ENCODE measurements at regions not wholly inside any gene's neighbourhood (a gene's known extent, or its start where the extent isn't known, plus 50 kb on each side); places are given as distances from the start of the nearest gene placed in this dataset.

- DNase-seq = no peak
Observed at GRCh38 chr1:81379430-81379829, 421.3 kb upstream of the ADGRL2 start.

DNA sequence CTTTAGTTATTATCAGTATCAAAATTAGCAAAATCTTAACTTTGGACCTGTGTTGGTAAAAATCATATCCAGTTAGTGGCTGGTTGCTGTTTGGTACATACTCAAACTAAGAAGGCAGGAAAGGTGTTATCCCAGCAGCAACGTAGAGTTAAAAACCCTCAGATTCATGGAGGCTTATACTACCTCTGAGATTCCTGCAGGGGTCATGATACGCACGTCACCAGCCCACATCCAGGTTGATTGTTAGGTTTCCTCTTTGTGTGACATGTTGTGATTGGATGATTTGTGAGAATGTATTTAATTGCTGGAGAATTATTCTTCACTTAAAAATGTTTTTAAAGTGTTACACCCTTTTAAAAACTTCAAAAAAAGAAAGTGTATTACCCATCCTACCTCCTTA is 423.3 kb upstream of the ADGRL2 start:
- peak; percentile 7 for DNase-seq

GRCh38 chr1:81375884-81376548 is 424.7 kb upstream of the ADGRL2 start:
- no peak for DNase-seq

DNA sequence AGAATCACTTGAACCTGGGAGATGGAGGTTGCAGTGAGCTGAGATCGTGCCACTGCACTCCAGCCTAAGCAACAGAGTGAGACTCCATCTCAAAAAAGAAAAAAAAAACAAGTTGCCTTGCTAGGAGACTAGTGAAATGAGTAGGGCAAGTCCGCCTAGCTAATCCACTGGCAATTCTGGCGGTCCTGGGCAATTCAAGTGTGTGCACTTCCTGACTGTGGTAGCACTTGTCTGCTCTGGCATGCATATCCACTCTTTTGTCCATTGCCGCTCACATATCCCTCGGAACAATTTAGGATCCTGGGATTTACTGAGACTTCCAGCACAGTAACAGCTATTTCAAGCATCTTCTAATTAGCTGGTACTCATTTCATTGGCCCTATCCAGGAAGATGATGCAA is 426.3 kb upstream of the ADGRL2 start:
- no peak for DNase-seq

DNA sequence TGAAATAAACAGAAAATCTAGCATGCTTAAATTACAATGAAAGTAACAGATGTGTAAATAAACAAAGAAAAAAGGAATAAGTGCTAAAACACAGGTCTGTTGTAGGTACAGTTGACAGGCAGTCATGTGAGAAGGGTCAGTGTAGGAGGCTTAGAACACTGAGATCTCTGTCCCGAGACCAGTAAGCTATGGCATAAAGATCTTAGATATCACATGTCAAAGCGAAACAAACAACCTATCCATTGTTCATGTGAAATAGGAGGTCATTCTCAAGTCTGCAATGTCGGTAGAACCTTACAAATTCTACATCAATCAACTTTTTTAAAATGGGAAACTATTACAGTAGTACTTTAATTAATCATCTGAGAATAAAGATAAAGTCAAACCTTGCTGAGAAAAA is 428.9 kb upstream of the ADGRL2 start:
- DNase-seq = no peak

GRCh38 chr1:81369833-81370232 is 430.9 kb upstream of the ADGRL2 start:
- DNase-seq = no peak

- no peak for DNase-seq
Observed at GRCh38 chr1:81366173-81366572, 434.6 kb upstream of the ADGRL2 start.

GRCh38 chr1:81364088-81364487 is 436.6 kb upstream of the ADGRL2 start:
- DNase-seq = no peak

GRCh38 chr1:81358151-81358550 is 442.6 kb upstream of the ADGRL2 start:
- no peak for DNase-seq

DNA sequence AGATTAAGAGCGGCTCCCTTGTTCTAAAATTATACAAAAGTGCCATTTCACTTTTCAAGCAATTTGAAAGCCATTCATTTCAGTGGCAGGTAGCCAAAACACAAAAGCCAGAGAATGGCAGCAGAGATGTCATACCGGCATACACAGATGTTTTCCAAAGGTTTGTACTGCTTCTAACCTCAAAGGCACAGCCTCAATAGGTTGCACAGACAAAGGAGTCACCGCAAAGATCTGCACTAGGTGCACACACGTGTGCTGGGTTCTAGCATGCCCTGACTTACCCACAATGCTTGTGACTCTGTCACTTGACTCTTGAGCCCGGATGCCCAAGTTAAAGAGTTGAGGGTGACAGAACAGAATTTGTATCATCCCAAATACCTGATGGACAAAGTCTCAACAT is 448.9 kb upstream of the ADGRL2 start:
- DNase-seq = no peak

DNA sequence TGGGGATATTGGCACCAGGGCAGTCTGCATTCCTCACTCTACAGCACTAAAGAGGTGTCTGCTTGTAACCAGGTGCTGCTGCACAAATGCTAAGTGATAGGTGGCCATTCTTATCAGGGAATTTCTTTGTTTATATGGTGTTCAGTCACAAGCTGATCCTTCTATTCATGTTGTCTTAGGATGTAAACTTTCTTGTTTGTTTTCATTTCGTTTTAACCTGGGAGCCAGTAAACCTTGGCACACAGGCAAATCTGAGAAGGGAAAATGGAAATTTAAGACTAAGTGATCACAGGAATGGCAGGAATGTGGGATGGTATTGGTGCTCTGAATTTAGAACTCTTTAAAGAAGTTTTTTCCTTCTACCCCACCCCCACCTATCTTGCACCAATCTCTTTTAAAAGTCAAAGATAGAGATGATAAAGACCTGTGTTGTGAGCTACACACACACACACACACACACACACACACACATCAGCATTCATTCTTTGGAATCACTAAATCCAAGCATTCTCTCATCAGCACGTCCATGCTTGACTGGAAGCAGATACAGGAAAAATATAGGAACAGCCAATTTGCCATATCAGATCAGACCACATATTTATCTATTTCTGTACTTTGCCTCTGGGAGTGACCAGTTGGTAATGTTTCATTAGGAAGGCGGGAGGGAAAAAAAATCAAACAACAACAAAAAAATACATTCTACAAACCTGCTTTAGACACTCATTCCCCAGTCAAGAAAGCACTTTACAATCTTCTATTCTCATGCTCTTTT is 451.4 kb upstream of the ADGRL2 start:
- no peak for DNase-seq

DNA sequence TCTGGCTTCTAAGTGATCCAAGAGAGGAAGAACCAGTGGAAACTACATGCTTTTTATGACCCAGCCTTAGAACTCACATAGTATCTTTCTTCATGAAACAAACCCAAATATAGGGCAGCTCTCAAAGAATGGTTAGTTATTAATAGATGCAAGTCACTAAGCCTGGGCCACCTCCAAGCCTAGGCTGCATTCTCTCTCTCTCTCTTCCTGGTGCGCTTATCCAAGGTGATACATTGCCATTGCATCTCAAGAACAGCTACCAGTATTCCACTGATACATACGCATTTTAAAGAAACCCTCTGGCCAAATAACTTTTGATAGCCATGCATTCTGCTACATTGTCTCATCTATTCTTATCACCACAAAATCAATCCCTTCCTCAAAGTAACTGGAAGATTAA is 455.6 kb upstream of the ADGRL2 start:
- no peak for DNase-seq

- no peak for DNase-seq
Observed at GRCh38 chr1:81340239-81340638, 460.5 kb upstream of the ADGRL2 start.

DNA sequence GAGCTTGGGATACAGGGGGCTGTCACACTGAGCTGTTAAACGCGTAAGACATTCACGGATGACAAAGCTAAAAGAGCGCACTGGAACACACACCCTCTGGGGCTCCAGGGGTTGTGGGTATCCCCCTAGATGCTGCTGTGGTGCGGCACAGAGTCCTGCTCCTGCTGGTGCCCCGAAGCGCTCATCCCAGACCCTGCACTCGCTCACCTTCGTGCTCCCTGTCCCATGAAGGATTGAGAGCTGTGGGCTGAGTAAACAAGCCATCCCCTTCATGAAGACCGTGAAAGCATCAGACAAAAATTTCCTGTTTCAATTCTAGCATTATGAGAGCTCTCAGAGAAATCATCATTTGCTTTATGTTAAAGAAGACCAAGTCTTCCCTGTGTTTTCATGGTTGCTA is 463.5 kb upstream of the ADGRL2 start:
- no peak for DNase-seq

GRCh38 chr1:81335876-81336275 is 464.9 kb upstream of the ADGRL2 start:
- no peak for DNase-seq

- no peak for DNase-seq
Observed at GRCh38 chr1:81330521-81330920, 470.2 kb upstream of the ADGRL2 start.

DNA sequence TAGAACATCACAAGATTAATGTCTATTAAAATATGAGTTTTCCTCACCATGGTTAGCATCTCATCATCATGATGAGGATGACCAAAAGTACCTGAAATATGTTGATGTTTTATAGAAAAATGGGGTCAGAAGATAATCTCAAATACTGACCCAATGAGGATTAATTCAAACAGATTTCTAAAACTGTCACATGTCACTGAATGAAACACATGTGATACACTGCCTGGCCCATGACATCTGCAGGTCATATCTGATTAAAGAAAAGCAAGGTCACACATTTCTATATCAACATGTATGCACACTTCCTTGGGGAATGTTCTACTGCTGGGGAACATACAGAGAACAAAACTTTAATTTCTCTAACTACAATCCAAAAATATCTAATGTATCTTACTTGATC is 470.6 kb upstream of the ADGRL2 start:
- DNase-seq = no peak

DNA sequence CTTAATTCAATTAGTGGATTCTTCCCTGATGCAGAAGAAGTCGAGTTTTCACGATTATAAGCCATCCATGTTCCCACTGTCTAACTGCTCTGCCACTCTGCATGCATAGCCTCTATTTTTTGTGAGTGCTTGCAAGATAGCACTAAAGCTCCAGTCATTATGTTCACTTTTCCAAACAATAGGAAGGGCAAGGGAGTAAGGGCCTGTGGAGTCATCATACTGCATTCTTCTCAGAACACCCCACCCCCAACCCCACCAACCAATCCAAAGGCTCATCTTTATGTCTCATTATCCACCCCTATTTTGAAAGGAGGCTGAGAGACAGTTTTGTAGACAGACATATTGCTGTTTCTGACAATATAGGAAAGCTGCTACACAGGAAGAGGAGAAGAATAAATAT is 471.7 kb upstream of the ADGRL2 start:
- DNase-seq = no peak

DNA sequence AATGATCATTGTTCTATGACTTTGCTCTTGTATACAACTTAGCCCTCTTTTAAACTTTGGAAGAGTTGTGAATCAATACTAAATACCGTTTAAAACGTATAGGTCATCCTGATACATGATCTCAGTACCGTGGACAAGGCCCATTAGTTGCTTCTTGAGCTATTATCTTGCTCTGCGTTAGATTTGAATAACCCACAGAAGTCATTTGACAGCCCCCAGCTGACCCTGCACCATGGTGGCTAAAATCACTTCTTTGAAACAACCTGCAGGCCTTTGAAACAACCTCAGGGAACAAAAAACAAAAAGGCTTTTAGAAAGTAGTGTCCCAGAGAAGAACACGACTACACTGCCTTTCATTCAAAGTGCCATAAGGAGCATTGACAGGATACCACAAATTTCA is 473.0 kb upstream of the ADGRL2 start:
- no peak for DNase-seq

DNA sequence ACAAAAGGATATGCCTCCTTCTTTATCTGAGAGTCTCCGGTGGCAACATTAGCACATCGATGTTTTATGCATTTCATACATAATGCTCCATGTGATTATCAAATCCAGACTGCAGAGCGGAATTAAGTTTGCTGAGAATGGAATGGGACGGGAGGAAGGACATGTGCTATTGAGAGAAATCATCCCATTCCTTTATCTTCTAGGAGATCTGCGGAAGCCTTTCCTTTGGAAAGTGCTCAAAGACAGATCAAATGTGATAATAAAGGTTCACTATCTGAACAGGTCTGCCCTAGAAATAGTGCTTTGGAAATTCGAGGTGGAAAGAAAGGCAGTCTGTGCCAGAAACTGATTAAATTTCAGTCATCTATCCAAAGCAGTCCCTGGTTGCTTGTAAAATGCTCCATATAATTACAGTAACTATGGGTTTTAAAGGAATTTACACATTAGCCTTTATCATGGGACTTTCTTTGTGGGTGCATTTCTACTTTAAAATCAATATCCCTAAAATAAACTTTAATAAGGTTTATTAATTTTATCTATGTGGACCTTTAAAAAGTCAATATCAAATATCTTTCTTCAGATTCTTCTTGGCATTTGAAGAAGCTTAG is 473.5 kb upstream of the ADGRL2 start:
- DNase-seq = no peak

GRCh38 chr1:81326212-81326611 is 474.5 kb upstream of the ADGRL2 start:
- DNase-seq = no peak

- no peak for DNase-seq
Observed at GRCh38 chr1:81325397-81325796, 475.3 kb upstream of the ADGRL2 start.

DNA sequence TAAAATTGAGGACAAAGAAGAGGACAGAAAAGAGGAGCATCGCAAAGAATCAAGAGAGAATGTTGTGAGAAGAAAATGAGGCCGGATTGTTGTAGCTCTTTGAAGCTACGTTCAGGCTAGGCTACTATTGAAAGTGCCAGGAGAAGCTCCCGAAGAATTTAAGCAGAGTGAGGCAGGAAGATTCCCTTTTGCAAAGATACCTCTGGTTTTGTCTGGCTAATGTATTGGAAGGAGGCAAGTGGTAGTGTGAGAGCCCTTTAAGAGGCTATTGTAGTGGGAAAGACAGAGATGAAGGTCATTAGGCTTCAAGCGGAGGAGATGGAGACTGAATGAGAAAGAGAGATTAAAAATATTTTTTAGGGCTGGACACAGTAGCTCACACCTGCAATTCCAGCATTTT is 476.9 kb upstream of the ADGRL2 start:
- no peak for DNase-seq

GRCh38 chr1:81317191-81317590 is 483.5 kb upstream of the ADGRL2 start:
- no peak for DNase-seq

Data from NCI-H1436 (cell line).